Spleen (tissue), 11 donors: ENCODE measurements at regions not wholly inside any gene's neighbourhood (a gene's known extent, or its start where the extent isn't known, plus 50 kb on each side); places are given as distances from the start of the nearest gene placed in this dataset.
A peak's percentile ranks its signal among the peaks of the same experiment; 100 is the strongest.

Experiments
- DNase-seq: peaks from one replicate; pipeline ENCODE4 v3.0.0-alpha.2; 2020
- H3K27ac ChIP-seq, 8 donors: fragments of 200-600 bp; sonication (generic) in 7 of 8; 1 replicate in 4 of 8; 2 replicates in 4 of 8; pipeline versions ENCODE4 v1.5.0 to v1.8.0; 2016 to 2021; ENCODE audit warnings: inconsistent platforms in 4 of 8, mild to moderate bottlenecking in 4 of 8, moderate library complexity in 1 of 8
- H3K27me3 ChIP-seq, 7 donors: fragments of 200-600 bp; sonication (generic) in 6 of 7; replicated peaks in 1 of 7; 1 replicate in 4 of 7; 2 replicates in 3 of 7; pipeline versions ENCODE4 v1.5.0 to v1.8.0; 2016 to 2021; ENCODE audit warnings: inconsistent platforms in 3 of 7, mild to moderate bottlenecking in 1 of 7
- H3K36me3 ChIP-seq, 6 donors: fragments of 200-600 bp; sonication (generic) in 5 of 6; 1 replicate in 4 of 6; 2 replicates in 2 of 6; pipeline versions ENCODE4 v1.5.0 to v1.8.0; 2016 to 2021; ENCODE audit warnings: inconsistent platforms in 2 of 6
- H3K4me1 ChIP-seq, 6 donors: fragments of 200-600 bp; sonication (generic) in 5 of 6; 1 replicate in 3 of 6; 2 replicates in 3 of 6; pipeline versions ENCODE4 v1.5.0 to v1.8.0; 2016 to 2021; ENCODE audit warnings: inconsistent platforms in 3 of 6
- H3K4me3 ChIP-seq, 8 donors: fragments of 200-600 bp; sonication (generic) in 7 of 8; 1 replicate in 4 of 8; 2 replicates in 4 of 8; pipeline versions ENCODE4 v1.5.0 to v1.8.0; 2016 to 2021; ENCODE audit warnings: inconsistent platforms in 4 of 8, mild to moderate bottlenecking in 4 of 8, moderate library complexity in 2 of 8
- H3K9me3 ChIP-seq, 8 donors: fragments of 200-600 bp; sonication (generic) in 7 of 8; 1 replicate in 4 of 8; 2 replicates in 4 of 8; pipeline versions ENCODE4 v1.5.0 to v1.8.0; 2016 to 2021; ENCODE audit warnings: inconsistent platforms in 4 of 8
- POLR2A ChIP-seq, 3 donors: fragments of 450-650 bp; IDR thresholded peaks; one replicate each; pipeline ENCODE4 v1.5.1; 2017; ENCODE audit warnings: antibody characterized with exemption in 3 of 3, mild to moderate bottlenecking in 1 of 3
- POLR2AphosphoS5 ChIP-seq, 3 donors: sonication (generic); formaldehyde crosslinking; IDR thresholded peaks; one replicate each; pipeline ENCODE4 v1.5.1; 2017; ENCODE audit warnings: antibody characterized with exemption in 3 of 3
- WGBS, 5 donors: extraction: QIAGEN DNeasy Blood & Tissue Kit in 3 of 5; methylation state at CpG; one replicate each; pipeline versions ENCODE4 v1.1.5 to v1.1.7; 2013 to 2018; 5-methylcytosine and 5-hydroxymethylcytosine counted together
- intact Hi-C: fragments of 100-400 bp; cut with DNase I; formaldehyde crosslinking; loops from one replicate; pipeline ENCODE4 v1.15.0; 2023; ENCODE audit warnings: low total_unique reads
- TF ChIP-seq, protein P1 (sequence below), 11 experiments: fragments of 200-600 bp in 7 of 11; fragments of 450-650 bp in 4 of 11; sonication (generic) in 4 of 11; IDR thresholded peaks in 8 of 11; conservative IDR thresholded peaks in 3 of 11; 1 replicate in 7 of 11; 2 replicates in 4 of 11; pipeline versions ENCODE4 v1.4.0 to v1.8.0; 2016 to 2021; ENCODE audit warnings: antibody characterized with exemption in 11 of 11, inconsistent platforms in 4 of 11, mild to moderate bottlenecking in 1 of 11
- donor health status: healthy with polysubstance abuse.
- donor health status: DM: no; HTN: no; CAD: no; lungs with moderate emphysema.
- donor health status: DM: no; HTN: no; CAD: no.
- donor health status: Bipolar disorder and iron deficiency.
- donor health status: healthy.
- donor health status: DM: no; HTN: no; CAD: no.
- donor health status: DM: yes; HTN: yes; CAD: no.

DNA sequence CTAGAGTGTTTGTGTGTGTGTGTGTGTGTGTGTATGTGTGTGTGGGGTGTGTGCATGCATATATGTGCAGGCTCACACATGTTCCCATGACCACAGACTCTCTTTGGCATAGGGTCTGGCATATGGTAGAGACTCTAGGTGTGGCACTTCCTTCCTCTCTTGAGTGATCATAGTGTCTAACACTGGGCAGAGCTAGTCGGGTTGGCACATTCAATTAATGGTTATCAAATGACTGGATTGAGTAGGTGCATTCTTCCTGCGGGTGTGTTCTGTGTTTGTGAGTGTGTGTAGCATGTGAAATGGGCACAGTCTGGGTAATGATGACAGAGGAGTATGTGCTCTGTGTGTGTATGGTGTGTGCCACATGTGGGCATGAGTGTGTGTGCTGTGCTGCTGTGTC lies 106.5 kb downstream of the EFNB1 start:
- H3K36me3 ChIP-seq, result no peaks in the 10 kb centered on the region
- no peaks in the 10 kb centered on the region for H3K9me3 ChIP-seq
- no peak overlapping the region for H3K4me3 ChIP-seq
- H3K27ac ChIP-seq, result peak overlapping the region in 6 of 8 donors; percentile 13 to 67 (median 54)
- no peak for DNase-seq
- H3K27me3 ChIP-seq, result peaks cover 0 to 5% (median 0%) of the 10 kb centered on the region in 7 donors
- intact Hi-C loops, result no loop called here
- H3K4me1 ChIP-seq, result peaks cover 0 to 21% (median 3%) of the 10 kb centered on the region in 6 donors
- 38 to 72% (median 44%) methylated on average over 2 of the region's 2 CpGs for WGBS, 5 donors
- TF ChIP-seq, protein P1, sequence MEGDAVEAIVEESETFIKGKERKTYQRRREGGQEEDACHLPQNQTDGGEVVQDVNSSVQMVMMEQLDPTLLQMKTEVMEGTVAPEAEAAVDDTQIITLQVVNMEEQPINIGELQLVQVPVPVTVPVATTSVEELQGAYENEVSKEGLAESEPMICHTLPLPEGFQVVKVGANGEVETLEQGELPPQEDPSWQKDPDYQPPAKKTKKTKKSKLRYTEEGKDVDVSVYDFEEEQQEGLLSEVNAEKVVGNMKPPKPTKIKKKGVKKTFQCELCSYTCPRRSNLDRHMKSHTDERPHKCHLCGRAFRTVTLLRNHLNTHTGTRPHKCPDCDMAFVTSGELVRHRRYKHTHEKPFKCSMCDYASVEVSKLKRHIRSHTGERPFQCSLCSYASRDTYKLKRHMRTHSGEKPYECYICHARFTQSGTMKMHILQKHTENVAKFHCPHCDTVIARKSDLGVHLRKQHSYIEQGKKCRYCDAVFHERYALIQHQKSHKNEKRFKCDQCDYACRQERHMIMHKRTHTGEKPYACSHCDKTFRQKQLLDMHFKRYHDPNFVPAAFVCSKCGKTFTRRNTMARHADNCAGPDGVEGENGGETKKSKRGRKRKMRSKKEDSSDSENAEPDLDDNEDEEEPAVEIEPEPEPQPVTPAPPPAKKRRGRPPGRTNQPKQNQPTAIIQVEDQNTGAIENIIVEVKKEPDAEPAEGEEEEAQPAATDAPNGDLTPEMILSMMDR (IDR thresholded peaks at IDR 0.05 in 8 of 11, conservative IDR thresholded peaks at IDR 0.05 in 3 of 11), result no peak
- TF ChIP-seq POLR2AphosphoS5 (IDR thresholded peaks at IDR 0.05) (no peak), POLR2A (IDR thresholded peaks at IDR 0.05) (no peak)

DNA sequence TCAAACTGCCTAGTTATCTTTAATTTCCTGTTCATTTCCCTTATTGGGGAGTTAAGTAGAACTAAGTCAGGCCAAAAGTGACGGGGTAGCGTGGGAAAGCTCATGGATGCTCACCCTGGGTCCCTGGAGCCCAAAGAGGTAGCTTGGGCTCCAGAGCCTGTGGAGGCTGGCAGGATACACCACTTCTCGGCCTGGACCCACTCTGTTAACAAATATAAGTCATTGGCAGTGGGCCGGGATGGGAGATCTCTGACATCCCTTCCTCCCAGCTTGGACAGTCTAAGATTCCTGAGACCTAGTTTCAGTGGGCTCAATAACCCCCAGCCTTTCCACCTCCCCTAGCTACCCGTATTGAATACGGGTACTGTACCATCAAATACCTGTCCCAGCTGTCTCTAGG lies 106.1 kb downstream of the EFNB1 start:
- Histone ChIP-seq H3K27me3 (peaks cover 0 to 5% (median 0%) of the 10 kb centered on the region in 7 donors), H3K36me3 (no peaks in the 10 kb centered on the region), H3K27ac (peak overlapping the region in 6 of 8 donors; percentile 13 to 67 (median 54)), H3K4me3 (no peak overlapping the region), H3K9me3 (no peaks in the 10 kb centered on the region), H3K4me1 (peaks cover 0 to 21% (median 3%) of the 10 kb centered on the region in 6 donors)
- TF ChIP-seq POLR2A (IDR thresholded peaks at IDR 0.05) (no peak), POLR2AphosphoS5 (IDR thresholded peaks at IDR 0.05) (no peak)
- TF ChIP-seq, protein P1 (IDR thresholded peaks at IDR 0.05 in 8 of 11, conservative IDR thresholded peaks at IDR 0.05 in 3 of 11), result no peak
- WGBS, 5 donors, result 64 to 75% (median 71%) methylated on average over 4 to 6 of the region's 6 CpGs
- DNase-seq, result peak; percentile 42
- intact Hi-C loops, result no loop called here

DNA sequence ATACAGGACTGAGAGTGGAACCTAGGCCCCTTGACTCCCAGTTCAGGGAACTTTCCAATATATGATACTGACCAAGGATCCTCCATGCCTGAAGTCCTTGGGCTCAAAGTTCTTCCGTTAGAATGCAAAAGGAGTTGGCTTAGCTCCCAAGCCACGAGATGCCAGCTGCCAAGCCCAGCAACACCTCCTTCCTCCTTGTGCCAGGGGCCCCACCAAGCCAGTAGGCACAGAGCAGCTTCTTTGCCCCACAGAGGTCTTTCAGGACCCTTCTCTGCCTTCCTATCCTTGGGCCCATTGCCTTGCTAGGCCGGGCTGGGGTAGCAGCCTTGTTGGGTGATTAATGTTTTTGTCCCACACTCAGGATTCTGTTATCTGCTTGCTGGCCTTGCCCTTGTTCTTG lies 105.6 kb downstream of the EFNB1 start:
- intact Hi-C loops, result no loop called here
- DNase-seq, result peak; percentile 33
- no peaks in the 10 kb centered on the region for H3K9me3 ChIP-seq
- no peak overlapping the region for H3K4me3 ChIP-seq
- peak overlapping the region in 6 of 8 donors; percentile 13 to 67 (median 54) for H3K27ac ChIP-seq
- H3K36me3 ChIP-seq, result no peaks in the 10 kb centered on the region
- H3K27me3 ChIP-seq, result peaks cover 0 to 5% (median 0%) of the 10 kb centered on the region in 7 donors
- 26 to 56% (median 42%) methylated on average over 3 of the region's 3 CpGs for WGBS, 5 donors
- peak in 1 of 3 donors; percentile 28 for TF ChIP-seq POLR2AphosphoS5 (IDR thresholded peaks at IDR 0.05)
- no peak for TF ChIP-seq POLR2A (IDR thresholded peaks at IDR 0.05)
- TF ChIP-seq, protein P1 (IDR thresholded peaks at IDR 0.05 in 8 of 11, conservative IDR thresholded peaks at IDR 0.05 in 3 of 11), result no peak
- peaks cover 0 to 20% (median 3%) of the 10 kb centered on the region in 6 donors for H3K4me1 ChIP-seq

DNA sequence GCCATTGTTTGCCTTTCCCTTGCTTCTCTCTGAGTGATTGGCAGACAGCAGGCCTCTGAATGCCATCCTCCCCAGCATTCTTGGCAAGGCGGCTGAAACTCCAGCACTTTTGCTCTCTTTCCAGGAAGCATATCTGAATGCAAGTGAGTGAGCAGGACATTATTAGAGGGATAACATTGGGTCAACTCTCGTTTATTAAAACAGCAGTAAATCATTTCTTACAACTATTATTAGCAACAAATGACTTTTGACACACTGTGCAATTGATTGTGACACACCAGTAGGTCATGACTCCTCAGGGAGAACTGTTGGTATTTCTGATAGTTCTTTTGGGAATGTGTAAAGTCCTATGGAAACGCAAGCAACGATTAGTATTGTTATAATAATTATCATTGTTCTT lies 103.8 kb downstream of the EFNB1 start:
- H3K4me1 ChIP-seq, result peaks cover 0 to 12% (median 0%) of the 10 kb centered on the region in 6 donors
- peaks cover 0 to 5% (median 0%) of the 10 kb centered on the region in 7 donors for H3K27me3 ChIP-seq
- H3K9me3 ChIP-seq, result no peaks in the 10 kb centered on the region
- H3K36me3 ChIP-seq, result no peaks in the 10 kb centered on the region
- intact Hi-C loops, result no loop called here
- TF ChIP-seq, protein P1 (IDR thresholded peaks at IDR 0.05 in 8 of 11, conservative IDR thresholded peaks at IDR 0.05 in 3 of 11), result no peak
- TF ChIP-seq POLR2AphosphoS5 (IDR thresholded peaks at IDR 0.05), result no peak
- no peak for TF ChIP-seq POLR2A (IDR thresholded peaks at IDR 0.05)
- 58 to 72% (median 69%) methylated on average over 4 of the region's 4 CpGs for WGBS, 5 donors
- no peak overlapping the region for H3K4me3 ChIP-seq
- H3K27ac ChIP-seq, result peak overlapping the region in 2 of 8 donors; percentile 35 to 52
- no peak for DNase-seq
